Posterior cingulate gyrus (tissue), 11 donors: ENCODE measurements at regions not wholly inside any gene's neighbourhood (a gene's known extent, or its start where the extent isn't known, plus 50 kb on each side); places are given as distances from the start of the nearest gene placed in this dataset.

Experiments
- DNase-seq, 10 donors: peaks; one replicate each; pipeline versions ENCODE4 v3.0.0 to v3.0.0-alpha.2; 2020 to 2021; ENCODE audit warnings: mixed read lengths in 3 of 10
- intact Hi-C: fragments of 100-400 bp; cut with DNase I; formaldehyde crosslinking; loops from one replicate; pipeline ENCODE4 v1.15.1; 2023

- DNase-seq = no peak
- intact Hi-C loops = no loop called here
Measured at GRCh38 chr1:102084771-102085535, 88.2 kb upstream of the OLFM3 start.

GRCh38 chr1:102083192-102083591, 86.5 kb upstream of the OLFM3 start:
- DNase-seq = no peak
- intact Hi-C loops = no loop called here

- intact Hi-C loops = no loop called here
Measured at GRCh38 chr1:102074874-102075273, 78.1 kb upstream of the OLFM3 start.

GRCh38 chr1:102071451-102071850, 74.7 kb upstream of the OLFM3 start:
- intact Hi-C loops = no loop called here

More at GRCh38 chr1:102074874-102075273, 78.1 kb upstream of the OLFM3 start:
- no peak for DNase-seq

GRCh38 chr1:102050556-102050955, 53.8 kb upstream of the OLFM3 start:
- intact Hi-C loops = no loop called here

More at GRCh38 chr1:102071451-102071850, 74.7 kb upstream of the OLFM3 start:
- DNase-seq = no peak

DNA sequence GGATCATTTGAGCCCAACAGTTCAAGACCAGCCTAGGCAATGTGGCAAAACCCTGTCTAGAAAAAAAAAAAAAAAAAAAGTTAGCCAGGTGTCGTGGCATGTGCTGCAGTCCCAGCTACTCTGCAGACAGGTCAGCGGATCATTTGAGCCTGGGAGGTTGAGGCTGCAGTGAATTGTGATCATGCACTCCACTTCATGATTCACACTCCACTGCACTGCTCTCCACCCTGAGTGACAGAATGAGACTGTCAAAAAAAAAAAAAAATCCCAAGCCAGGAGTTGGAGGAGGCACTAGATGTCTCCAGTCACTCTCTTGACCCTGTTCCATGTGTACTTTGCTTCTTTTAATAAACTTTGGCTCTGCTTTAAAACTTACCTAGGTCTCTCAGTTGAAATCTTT, 51.0 kb upstream of the OLFM3 start:
- DNase-seq = no peak
- intact Hi-C loops = no loop called here

More at GRCh38 chr1:102050556-102050955, 53.8 kb upstream of the OLFM3 start:
- DNase-seq = no peak
